ENCODE measurements at regions not wholly inside any gene's neighbourhood (a gene's known extent, or its start where the extent isn't known, plus 50 kb on each side); places are given as distances from the start of the nearest gene placed in this dataset.
"Not testable (repeated sequence)": the region's sequence is repeated elsewhere in the genome, so short reads cannot be mapped to it uniquely, and the experiment has no call there.

DNA sequence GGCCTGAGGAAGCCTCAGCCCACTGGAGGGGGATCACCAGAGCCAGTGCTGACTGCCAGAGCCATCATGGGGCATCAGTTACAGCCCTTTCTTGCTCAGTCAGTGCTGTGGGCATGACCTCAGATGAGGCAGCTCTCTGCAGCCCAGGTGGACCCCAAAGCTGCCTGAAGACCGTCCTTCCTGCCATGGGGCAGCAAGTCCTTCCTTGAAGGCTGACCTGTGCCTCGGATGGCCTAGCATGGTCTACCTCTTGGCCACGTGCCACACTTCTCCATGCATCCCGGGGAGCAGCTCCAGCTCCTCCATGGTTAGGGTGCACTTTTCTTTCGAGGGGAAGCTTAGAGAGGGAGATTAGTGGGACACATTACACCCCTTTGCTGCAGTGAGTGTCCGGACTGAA, 233.4 kb downstream of the VAPA start:
- peak in 1 of 2 donors; percentile 17 for ATAC-seq (ENCODE audit: low FRiP score in 2 of 2)
- Histone ChIP-seq H3K36me3 (no peaks in the 10 kb centered on the region), H3K27ac (no peak overlapping the region), H3K27me3 (no peaks in the 10 kb centered on the region), H3K4me1 (peaks cover 0 to 8% (median 8%) of the 10 kb centered on the region in 4 donors), H3K4me3 (no peak overlapping the region), H3K9me3 (no peaks in the 10 kb centered on the region)
- 91 to 94% methylated on average over 4 to 6 of the region's 6 CpGs for WGBS, 2 donors
- DNase-seq: peak in 1 of 2 donors; percentile 8
- TF ChIP-seq CTCF (IDR thresholded peaks at IDR 0.05): no peak
- TF ChIP-seq EP300 (IDR thresholded peaks at IDR 0.05): no peak
- TF ChIP-seq POLR2A (IDR thresholded peaks at IDR 0.05): no peak
- no peak for TF ChIP-seq POLR2AphosphoS5 (IDR thresholded peaks at IDR 0.05)

DNA sequence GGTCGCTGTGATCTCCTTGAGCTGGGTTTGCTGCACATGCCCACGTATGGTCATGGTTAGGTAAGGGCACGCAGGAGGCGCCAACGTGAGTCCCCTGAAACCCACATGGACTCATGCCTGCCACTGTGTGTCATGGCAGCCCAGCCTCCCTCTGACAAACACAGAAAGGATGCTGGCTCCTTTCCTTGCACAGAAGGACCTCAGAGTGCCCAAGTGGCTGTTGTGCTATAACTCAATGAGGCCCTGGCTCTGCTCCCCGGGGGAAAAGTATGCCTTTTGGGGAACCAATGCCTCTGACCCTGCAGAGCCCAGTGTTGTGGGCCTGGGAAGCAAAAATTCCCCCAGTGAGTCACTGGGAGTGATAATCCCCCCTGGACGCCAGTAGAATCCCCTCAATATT, 233.9 kb downstream of the VAPA start:
- Histone ChIP-seq H3K27me3 (no peaks in the 10 kb centered on the region), H3K27ac (no peak overlapping the region), H3K4me3 (no peak overlapping the region), H3K4me1 (peaks cover 0 to 8% (median 3%) of the 10 kb centered on the region in 4 donors), H3K36me3 (no peaks in the 10 kb centered on the region), H3K9me3 (no peaks in the 10 kb centered on the region)
- 80 to 85% methylated on average over 3 to 7 of the region's 7 CpGs for whole genome bisulfite sequencing, 2 donors
- DNase-seq (no peak), ATAC-seq (ENCODE audit: low FRiP score in 2 of 2) (no peak)
- no peak for TF ChIP-seq POLR2AphosphoS5 (IDR thresholded peaks at IDR 0.05)
- no peak for TF ChIP-seq CTCF (IDR thresholded peaks at IDR 0.05)
- TF ChIP-seq EP300 (IDR thresholded peaks at IDR 0.05): no peak

DNA sequence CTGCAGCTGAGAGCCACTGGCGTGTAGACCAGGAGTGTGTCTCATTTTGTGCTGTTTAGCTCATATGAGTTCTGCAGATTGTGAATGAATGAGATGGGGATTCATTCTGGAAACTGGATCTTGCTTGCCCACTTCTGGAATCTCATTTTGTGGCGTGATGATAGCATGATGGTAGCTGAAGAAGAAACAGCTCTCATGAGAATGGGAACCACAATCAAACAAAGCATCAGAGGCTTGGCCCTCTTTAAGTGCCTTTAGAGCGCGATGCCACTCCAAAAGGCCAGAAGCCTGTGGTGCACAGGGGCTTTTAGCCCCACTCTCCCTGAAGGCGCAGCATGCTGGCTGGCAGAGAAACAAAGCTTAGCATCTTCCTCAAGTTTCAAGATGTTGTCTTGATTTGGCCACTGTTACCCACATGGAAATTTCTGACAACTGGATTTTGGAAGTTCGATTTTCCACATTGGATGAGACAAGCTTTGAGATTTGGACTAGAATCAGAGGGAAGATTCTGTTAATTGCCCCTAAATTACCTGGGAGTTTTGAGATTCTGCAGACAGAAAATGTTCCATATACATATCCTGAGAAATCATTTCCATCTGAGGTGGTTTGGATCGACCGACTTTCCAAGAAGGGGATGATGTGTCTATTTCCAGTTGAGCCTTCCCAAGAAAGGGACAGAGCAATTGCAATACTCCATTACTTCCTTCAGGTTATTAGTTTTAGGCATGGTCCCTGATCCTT, 234.5 kb downstream of the VAPA start:
- H3K27ac ChIP-seq: no peak overlapping the region
- H3K27me3 ChIP-seq: no peaks in the 10 kb centered on the region
- H3K36me3 ChIP-seq: no peaks in the 10 kb centered on the region
- TF ChIP-seq CTCF (IDR thresholded peaks at IDR 0.05) (no peak), EP300 (IDR thresholded peaks at IDR 0.05) (no peak), POLR2A (IDR thresholded peaks at IDR 0.05) (no peak), POLR2AphosphoS5 (IDR thresholded peaks at IDR 0.05) (no peak)
- no peak for DNase-seq
- H3K9me3 ChIP-seq: no peaks in the 10 kb centered on the region
- H3K4me3 ChIP-seq: no peak overlapping the region
- peaks cover 0 to 8% (median 0%) of the 10 kb centered on the region in 4 donors for H3K4me1 ChIP-seq
- WGBS, 2 donors: 97 to 99% methylated on average over 8 of the region's 8 CpGs
- no peak for ATAC-seq (ENCODE audit: low FRiP score in 2 of 2)

DNA sequence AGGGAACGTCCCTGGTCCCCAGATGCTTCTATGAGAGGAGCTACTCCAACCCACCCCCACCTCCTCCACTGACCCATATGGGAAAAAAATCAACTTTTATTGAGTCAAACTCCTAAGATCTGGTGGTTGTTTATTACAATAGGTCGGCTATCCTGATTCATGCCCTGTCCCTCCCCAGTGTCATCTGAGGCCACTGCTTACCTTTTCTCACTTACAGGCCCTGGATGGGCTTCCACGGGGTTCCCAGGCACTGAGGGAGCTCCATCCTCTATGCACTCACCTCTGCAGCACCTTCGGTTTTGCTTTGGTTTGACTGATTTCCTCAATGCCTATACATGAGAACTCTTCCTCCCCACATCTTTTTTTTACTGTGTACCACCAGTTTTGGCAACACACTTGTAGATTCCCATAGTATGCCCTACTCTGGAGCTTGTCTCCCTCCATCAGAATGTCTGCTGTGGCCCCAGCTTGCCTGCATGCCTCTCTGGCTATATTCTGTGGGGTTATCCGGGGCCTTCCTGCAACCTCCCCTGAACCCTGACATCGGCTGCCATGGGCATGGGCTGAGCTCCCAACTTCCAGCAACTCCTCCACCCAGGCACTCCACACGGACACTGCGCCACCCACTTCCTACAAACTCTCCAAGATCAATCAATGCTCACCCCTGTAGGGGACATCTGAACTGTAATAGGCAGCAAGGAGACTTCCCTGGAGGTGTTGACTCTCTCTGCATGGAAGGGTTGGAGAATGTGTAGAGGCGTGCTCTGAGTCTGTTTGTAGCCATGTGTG, 236.1 kb downstream of the VAPA start:
- TF ChIP-seq EP300 (IDR thresholded peaks at IDR 0.05) (no peak), POLR2AphosphoS5 (IDR thresholded peaks at IDR 0.05) (no peak), POLR2A (IDR thresholded peaks at IDR 0.05) (no peak), CTCF (IDR thresholded peaks at IDR 0.05) (no peak)
- H3K4me1 ChIP-seq: no peaks in the 10 kb centered on the region
- no peak overlapping the region for H3K27ac ChIP-seq
- DNase-seq: no peak
- no peak overlapping the region for H3K4me3 ChIP-seq
- ATAC-seq (ENCODE audit: low FRiP score in 2 of 2): no peak
- WGBS, 2 donors: 95 to 96% methylated on average over 9 of the region's 9 CpGs
- H3K27me3 ChIP-seq: no peaks in the 10 kb centered on the region
- H3K36me3 ChIP-seq: no peaks in the 10 kb centered on the region
- H3K9me3 ChIP-seq: no peaks in the 10 kb centered on the region

GRCh38 chr18:10150576-10150975, 236.8 kb downstream of the VAPA start:
- H3K27me3 ChIP-seq; H3K36me3 ChIP-seq; ATAC-seq (ENCODE audit: low FRiP score in 2 of 2); H3K9me3 ChIP-seq; H3K4me1 ChIP-seq; H3K4me3 ChIP-seq; DNase-seq; H3K27ac ChIP-seq: not testable (repeated sequence)
- 70 to 73% methylated on average over 9 to 17 of the region's 17 CpGs for WGBS, 2 donors
